HG03565 (cell line): ENCODE measurements at regions not wholly inside any gene's neighbourhood (a gene's known extent, or its start where the extent isn't known, plus 50 kb on each side); places are given as distances from the start of the nearest gene placed in this dataset.

Experiments
- ATAC-seq: cut with Tn5 transposase; IDR thresholded peaks from one replicate; pipeline ENCODE4 v1.9.1; 2021; ENCODE audit warnings: mild to moderate bottlenecking, moderate library complexity; ENCODE audit not compliant: unreplicated experiment

DNA sequence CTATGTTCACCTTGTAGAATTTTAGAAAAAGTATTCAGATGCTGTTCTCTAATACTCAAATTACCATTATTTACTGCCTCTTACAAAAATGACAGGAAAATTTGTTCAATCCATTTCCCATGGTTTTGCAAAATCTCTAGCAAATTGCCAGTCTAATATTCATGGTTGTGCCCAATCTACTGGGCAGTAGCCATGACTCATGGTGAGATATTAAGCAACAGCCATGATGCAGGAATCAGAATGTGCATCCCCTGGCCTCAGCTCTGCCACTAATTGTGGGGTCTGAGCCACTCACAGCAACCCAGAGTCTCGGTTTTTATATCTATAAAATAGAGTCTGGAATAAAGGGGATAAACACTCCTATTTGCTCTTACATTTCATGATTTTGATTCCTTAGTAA is 353.6 kb downstream of the DEPDC1B start:
- ATAC-seq: no peak

DNA sequence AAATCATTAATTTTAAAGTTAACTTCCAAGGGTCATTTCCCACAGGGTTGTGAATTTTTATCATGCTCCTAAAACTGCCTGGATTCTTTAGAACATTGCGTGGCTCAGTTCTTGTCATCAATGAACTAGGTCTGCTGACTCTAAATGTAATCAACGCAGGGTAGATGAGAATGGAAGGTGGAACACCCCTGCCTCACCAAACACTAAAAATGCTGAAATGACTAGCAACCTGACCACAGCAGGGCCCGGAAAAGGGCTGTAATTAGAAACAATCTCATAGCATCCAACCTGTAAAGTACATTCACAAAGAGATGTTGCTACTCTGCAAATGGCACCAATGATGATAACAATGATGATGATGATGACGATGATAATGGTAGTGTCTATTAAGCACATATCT is 356.9 kb downstream of the DEPDC1B start:
- ATAC-seq: no peak

DNA sequence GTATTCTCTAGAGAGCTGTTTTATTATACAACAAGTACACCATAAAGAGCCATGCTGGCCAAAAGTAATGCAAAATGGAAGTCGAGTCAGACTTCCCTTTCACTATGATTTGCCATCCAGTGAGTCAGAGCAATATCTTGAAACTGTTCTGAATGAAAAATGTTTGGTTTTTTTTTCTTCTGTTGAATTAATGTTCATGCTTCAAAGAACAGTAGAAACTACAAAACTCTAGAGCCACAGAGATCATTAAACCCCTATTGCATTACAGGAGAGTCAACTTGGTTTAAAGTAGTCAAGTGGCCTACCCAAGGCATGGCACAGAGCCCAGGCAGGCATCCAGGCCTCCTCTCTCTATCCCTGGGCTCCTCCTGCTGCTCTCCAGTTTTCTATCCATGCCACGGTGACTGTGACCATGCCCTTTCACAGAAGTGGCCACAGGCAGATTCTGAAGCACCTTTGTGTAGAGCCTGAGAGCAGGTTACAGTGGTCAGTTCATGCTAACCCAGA is 358.9 kb downstream of the DEPDC1B start:
- peak; percentile 61 for ATAC-seq

DNA sequence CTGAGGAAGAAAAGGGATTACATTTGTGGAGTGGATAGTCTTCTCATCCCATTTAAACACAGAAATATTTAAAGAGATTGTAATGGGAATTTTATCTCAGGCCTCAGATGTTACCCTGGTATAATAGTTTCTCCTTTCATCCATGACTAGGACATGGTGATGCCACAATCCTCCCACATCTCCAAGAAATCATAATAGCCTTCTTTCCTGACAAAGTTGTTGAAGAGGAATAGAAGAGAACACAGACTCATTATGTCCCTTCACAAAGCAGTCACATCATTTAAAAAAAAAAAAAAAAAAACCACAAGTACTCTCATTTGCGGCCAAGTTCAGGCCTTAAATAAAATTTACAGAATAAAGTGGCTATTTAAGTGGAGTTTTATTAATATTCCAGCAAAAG is 359.6 kb downstream of the DEPDC1B start:
- no peak for ATAC-seq

DNA sequence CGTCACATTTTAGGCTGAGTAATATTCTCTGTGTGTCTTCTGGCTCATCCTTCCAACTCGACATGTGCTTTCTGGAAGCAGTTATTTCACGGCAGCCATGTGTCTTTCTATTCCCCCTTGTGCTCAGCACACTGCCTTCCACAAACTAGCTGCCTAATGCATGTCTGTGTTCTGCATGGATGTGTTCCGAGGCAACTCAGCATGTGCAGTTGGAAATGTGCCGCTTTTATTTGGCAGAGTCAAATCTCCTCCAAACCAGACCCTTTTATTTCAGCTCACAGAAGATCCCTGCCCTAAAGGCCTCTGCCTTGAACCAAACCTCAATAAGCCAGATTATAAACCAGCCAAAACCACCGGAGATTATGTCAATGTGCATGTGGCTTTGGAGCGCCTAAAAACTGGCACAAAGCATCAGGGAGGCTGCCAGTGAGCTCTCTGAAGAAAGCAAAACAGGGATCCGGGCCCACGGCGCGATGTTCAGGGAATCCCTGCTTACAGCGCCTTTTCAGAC is 360.2 kb downstream of the DEPDC1B start:
- no peak for ATAC-seq

DNA sequence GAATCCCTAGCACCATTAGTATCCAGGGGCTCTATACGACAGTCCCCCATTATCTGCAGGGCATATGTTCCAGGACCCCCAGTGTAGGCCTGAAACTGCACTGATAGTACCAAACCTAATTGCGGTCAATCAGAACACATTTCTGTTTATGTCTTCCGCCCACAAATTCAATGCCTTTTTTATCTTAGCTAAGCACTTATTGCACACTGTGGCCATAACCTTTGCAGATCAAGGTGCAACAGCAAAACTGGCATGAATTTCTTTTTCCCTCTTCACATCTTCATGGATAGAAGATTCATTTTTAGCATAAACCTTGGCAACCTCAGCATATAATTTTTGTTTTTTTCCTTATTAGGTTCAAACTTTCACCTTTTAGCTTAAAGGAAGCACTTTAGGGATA is 361.1 kb downstream of the DEPDC1B start:
- ATAC-seq: no peak

DNA sequence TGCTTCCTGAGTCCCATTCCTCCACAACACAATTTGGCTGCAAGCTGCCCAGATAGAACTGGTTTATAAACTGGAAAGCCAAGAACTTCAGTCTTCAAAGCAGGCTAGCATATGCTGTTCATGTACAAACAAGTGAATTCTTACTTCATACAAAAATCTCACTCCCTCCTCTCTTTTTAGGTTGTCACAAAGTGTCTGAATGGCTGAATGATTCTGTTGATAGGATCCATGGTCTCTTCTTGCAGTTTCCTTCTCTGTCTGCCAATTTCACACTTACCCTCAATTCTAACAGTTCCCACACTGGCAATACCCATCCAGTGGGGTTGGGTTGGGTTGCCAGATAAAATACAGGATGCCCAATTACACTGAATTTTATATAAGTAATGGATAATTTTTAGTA is 363.5 kb downstream of the DEPDC1B start:
- ATAC-seq: no peak

DNA sequence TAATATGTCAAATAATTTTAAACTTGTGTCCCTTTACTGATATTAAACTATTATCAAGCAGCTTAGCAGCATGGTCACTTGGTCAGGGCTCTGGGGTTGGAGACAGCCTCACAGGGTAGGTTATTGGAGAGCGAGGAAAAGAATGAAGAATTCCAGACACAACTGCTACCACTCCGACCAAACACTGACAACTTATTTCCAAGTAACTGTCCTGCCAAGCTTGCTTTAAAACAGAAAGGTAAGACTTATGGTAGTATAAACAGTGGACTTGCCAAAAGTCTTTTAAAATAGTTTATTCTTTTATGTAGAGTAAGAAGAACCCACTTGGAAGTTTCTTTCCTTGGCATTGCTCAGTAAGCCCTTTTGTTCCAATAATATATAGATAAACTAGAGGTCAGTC is 364.1 kb downstream of the DEPDC1B start:
- ATAC-seq: no peak

DNA sequence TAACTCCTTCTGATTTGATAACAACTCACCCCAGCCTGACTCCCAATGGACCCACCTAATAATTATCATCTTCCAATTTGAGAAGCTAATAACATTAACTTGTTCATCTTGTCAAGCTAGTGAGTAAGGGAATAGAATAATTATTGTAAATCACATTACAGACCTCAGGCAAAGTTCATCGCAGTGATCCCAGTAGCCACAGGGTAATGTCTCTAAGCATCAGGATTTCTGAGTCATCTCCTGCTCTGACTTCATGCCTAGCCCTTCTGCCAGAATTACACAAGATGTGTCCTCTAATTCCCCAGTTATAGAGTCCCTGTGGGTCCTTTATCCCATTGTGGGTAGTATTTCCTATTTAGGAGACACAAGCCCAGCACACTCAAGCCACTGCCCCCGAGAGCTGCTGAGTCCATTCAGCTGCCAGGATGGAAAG is 365.7 kb downstream of the DEPDC1B start:
- no peak for ATAC-seq

DNA sequence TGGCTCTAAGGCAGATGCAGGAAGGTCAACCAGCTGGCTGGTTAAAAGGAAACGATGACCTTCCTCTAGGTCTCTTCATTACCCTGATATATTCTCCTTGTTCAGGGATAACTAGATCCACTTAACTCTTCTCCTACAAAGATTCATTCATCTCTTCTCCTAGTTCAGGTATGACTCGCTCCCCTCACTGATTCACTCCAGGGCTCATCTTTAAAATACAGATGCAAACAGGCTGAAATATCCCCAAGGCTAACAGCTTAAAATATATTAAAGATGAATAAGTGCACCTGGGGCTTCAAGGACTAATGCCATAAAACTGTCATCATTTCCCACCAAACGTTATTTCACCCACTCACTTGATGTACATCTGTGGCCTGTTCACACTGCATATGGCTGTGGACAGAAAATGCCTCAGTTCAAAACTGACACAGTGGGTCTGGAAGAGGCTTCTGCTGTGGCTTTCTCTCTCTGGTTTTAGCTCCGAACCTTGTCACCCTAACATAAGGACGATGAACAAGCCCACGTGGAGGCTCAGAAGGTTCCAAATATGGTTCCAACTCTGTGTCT is 366.9 kb downstream of the DEPDC1B start:
- peak; percentile 22 for ATAC-seq

DNA sequence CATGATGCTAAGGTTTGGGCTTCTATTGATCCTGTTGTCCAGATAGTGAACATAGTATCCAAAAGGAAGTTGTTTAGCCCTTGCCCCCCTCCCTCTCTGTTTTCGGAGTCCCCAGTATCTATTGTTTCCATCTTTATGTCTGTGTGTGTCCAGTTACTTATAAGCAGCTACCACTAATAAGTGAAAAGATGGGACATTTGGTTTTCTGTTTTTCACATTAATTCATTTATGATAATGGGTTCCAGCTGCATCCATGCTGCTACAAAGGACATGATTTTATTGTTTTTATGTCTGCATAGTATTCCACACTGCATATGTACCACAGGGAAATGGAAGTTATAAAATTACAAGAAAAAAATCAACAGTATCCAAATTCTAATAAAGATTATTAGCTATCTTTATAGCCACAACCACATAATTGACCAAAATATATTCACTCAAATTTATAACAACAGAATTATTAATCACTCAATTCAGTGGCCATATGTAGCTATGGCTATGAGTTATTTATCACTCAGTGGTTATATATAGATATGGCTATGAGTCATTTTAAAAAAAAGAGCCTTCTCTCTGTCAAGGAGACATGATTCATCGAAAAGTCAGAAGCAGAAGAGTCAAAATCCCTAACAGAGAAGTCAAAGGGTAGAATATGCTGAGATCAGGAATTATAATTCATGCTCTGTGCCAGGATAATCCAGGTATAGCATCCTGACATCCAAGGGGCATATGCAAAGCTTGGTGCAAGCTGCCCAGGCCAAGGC is 367.5 kb downstream of the DEPDC1B start:
- ATAC-seq: peak; percentile 77

DNA sequence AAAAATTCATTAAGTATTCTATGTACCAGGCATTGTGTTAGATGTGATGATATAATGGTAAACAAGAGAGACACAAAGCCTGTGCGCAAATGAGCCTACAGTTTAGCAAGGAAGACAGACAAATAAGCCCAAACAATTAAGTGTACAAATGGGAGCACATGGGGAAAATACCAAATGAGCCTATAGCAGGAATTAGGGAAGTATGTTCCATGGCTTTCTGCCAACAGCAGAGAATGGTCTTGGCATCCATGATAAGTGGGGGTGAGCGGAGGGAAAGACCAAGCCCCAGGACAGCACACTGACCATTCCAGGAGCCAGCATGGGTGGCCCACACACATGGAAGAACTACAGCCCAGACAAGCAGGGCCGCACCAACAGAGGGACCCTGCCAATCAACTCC is 369.7 kb downstream of the DEPDC1B start:
- no peak for ATAC-seq

DNA sequence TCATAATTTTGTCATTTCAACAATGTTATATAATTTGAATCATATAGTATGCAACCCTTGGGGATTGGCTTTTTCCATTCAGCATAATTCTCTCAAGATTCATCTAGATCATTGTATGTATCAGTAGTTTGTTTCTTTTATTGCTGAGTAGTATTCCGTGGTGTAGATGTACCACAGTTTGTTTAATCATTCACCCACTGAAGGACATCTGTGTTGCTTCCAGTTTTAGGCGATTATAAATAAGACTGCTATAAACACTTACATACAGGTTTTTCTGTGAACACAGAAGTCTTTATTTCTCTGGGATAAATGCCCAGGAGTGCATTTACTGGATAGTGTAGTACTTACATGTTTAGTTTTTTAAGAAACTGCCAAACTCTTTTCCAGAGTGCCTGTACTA is 374.1 kb downstream of the DEPDC1B start:
- ATAC-seq: no peak

DNA sequence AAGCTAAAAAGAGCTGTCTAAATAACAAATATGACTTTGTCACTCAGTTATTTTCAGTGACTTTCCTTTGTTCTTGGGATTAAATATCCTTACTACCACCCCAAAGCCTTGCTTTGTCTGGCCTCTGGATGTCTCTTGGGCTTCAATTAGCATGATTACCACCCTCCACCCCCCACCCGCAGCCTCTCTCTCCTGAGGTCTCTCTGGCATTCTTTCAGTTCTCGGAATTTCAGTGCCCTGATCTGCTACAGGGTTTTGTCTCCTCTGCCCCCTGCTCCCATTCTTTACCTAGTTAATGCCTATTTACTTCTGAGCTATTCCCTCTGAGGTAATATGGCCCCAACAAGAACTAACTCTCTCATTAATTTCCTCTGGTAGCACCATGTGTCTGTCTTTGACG is 376.4 kb downstream of the DEPDC1B start:
- no peak for ATAC-seq

DNA sequence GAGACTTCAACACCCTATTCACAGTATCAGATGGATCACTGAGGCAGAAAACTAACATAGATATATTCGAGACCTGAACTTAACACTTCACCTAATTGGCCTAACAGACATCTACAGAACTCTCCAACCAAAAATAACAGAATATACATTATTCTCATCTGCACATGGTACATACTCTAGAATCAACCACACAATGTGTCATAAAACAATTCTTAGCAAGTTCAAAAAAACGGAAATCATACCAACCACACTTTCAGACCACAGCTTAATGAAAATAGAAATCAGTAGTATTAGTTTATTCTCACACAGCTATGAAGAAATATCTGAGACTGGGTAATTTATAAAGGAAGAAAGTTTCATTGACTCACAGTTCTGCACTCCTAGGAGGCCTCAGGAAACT is 387.9 kb downstream of the DEPDC1B start:
- ATAC-seq: no peak

DNA sequence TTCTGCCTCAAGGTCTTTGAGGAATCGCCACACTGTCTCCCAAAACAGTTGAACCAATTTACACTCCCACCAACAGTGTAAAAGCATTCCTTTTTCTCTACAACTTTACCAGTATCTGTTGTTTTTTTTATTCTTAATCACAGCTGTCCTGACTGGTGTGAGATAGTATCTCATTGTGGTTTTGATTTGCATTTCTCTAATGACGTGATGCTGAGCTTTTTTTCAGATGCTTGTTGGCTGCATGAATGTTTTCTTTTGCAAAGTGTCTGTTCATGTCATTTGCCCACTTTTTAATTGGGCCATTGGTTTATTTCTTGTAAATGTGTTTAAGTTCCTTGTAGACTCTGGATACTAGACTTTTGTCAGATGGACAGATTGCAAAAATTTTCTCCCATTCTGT is 400.0 kb downstream of the DEPDC1B start:
- no peak for ATAC-seq

DNA sequence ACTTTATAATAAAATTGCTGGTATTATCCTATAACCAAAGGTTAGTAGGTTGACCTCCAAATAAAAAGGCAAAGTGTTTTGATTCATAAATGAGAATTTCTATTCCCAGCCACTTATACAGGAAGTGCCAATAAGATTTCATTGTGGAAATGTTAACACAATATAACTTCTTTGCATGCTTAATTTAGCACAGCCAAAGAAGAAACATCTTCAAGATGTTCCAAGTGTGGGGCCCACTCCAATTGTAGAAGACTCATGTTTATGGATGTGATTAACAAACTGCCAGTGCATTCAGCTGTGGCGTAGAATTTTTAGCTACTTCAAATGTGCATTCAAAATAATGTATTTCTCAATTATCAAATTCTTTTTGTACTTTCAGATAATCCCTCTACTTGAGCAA is 402.3 kb downstream of the DEPDC1B start:
- no peak for ATAC-seq

DNA sequence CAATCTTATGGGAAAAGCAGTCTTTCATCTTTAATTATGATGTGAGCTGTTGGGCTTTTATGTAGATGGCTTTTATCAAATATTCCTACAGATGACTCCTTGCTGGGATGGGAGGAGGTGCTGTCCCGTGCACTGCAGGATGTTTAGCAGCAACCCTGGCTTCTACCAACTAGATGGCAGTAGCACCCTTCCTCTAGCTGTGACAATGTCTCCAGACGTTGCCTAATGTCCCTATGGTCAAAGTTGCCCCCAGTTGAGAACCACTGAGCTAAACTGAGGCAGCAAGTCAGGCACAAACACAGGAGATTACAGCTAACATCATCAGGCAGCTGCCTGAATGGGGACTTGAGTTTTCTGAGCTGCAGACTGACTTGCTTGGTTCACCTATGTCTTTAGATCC is 401.9 kb upstream of the PDE4D start:
- no peak for ATAC-seq

DNA sequence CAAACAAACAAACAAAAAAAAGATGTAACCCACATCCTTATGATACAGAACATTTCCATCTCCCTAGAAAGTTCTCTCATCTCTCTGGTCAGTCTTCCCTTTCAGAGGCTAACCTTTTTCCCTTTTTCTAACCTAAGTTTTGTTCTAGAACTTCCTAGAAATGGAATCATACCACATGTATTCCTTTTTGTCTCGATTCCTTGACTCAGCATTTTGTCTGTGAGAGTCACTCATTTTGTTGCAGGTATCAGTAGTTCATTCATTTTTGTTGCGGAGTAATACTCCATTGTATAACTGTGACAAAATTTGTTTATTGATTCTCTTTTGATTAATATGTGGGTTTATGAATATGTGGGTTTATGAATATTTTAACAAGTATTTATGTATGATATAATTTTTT is 400.0 kb upstream of the PDE4D start:
- no peak for ATAC-seq

DNA sequence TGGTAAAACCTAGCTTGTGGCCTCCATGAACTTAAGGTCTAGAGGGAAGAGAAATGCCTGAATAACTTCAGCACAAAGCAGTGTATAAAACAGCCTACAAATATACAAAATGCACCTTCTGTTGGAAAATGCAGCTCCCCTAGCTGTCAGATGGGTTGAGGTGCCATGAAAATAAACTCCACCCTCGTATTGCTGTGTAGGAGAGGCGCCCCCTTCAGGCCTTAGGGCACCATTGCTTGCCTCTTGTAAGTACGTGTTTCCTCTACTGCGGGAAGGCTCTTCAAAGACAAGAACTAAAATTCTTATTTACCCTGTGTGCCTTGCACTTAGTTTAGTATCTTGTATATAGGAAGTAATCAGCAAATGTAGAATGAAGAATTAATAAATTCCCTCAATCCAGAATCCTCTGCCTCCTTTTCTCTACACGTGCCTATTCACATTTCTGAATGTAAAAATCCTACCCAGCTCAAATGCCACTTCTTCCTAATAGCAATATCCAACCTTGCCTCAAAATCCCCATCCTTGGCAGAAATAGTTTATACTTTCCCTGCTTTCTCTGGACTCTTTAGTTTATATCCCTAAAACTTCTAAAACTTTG is 393.7 kb upstream of the PDE4D start:
- peak; percentile 68 for ATAC-seq

DNA sequence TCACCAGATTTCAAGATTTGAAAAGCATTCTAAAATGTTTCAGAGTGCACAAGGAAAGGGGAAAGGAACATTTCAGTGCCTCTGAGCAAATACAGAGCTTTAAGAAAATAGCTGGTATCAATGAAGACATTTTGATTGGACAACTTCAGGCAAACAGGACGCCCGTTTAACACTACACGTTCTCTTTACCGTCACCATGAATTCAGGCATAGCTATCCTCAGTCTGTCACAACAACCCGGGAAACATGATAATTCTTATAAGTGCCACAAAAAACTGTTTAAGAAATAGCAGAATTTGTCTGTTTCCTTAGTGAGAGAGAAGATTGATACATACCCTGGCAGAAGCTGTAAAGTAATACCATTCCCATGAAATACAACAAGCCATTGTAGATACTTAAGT is 392.4 kb upstream of the PDE4D start:
- no peak for ATAC-seq

DNA sequence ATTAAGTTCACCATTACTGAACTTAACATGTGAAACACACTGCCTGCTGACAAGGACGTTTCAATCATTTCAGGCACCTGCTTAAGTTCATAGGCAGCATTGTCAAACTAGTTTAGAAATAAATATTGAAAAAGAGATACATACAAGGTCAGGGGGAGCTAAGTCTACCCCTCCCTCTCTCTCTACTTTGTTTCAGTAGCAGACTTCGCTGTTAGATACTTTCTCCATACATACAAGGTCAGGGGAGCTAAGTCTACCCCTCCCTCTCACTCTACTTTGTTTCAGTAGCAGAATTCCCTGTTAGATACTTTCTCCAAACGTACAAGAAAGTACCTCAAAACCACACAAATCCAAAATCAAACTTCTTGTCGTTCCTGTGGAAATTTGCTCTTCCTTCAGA is 387.4 kb upstream of the PDE4D start:
- no peak for ATAC-seq
